ENCODE measurements at regions not wholly inside any gene's neighbourhood (a gene's known extent, or its start where the extent isn't known, plus 50 kb on each side); places are given as distances from the start of the nearest gene placed in this dataset.

GRCh38 chr2:188752311-188752710 is 221.9 kb upstream of the COL3A1 start:
- TF ChIP-seq ZBTB1 (tag by site-specific recombination; IDR thresholded peaks at IDR 0.05) (no peak), YY1 (tag by site-specific recombination; IDR thresholded peaks at IDR 0.05) (no peak), KLF16 (tag by site-specific recombination; IDR thresholded peaks at IDR 0.05) (no peak), CTCF (tag by site-specific recombination; IDR thresholded peaks at IDR 0.05) (no peak), SP7 (tag by site-specific recombination; IDR thresholded peaks at IDR 0.05) (no peak), ATF2 (tag by site-specific recombination; IDR thresholded peaks at IDR 0.05; ENCODE audit: low read depth) (no peak), ZNF184 (tag by site-specific recombination; IDR thresholded peaks at IDR 0.05) (no peak), ZNF837 (tag by site-specific recombination; IDR thresholded peaks at IDR 0.05) (no peak), ZNF768 (tag by site-specific recombination; IDR thresholded peaks at IDR 0.05) (no peak), ZNF747 (tag by site-specific recombination; IDR thresholded peaks at IDR 0.05) (no peak), OSR2 (tag by site-specific recombination; IDR thresholded peaks at IDR 0.05) (no peak), KLF17 (tag by site-specific recombination; IDR thresholded peaks at IDR 0.05) (no peak), ZNF274 (IDR thresholded peaks at IDR 0.05; ENCODE audit: low read length) (no peak), ZNF274 (tag by site-specific recombination; IDR thresholded peaks at IDR 0.05; ENCODE audit: borderline replicate concordance) (no peak), PRDM4 (tag by site-specific recombination; IDR thresholded peaks at IDR 0.05) (no peak)
